OCI-LY1 (cell line): ENCODE measurements at regions not wholly inside any gene's neighbourhood (a gene's known extent, or its start where the extent isn't known, plus 50 kb on each side); places are given as distances from the start of the nearest gene placed in this dataset.

Experiments used
- CTCF ChIP-seq: fragments of 200-600 bp; sonication (generic), shearing (Covaris generic); IDR thresholded peaks from 2 replicates; pipeline ENCODE4 v1.5.1; 2017; ENCODE audit warnings: mild to moderate bottlenecking, antibody characterized with exemption, low read length, moderate library complexity, mixed read lengths
- EZH2 ChIP-seq: fragments of 200-600 bp; sonication (generic), shearing (Covaris generic); IDR thresholded peaks from 2 replicates; pipeline ENCODE4 v1.8.0; 2017; ENCODE audit warnings: borderline replicate concordance, mixed run types, mild to moderate bottlenecking, antibody characterized with exemption, low read length, moderate library complexity, mixed read lengths

GRCh38 chr11:38416141-38416540, 1818.1 kb upstream of the RAG2 start:
- TF ChIP-seq CTCF (no peak), EZH2 (no peak)
